GM18519 (cell line): ENCODE measurements at regions not wholly inside any gene's neighbourhood (a gene's known extent, or its start where the extent isn't known, plus 50 kb on each side); places are given as distances from the start of the nearest gene placed in this dataset.

Experiments
- ATAC-seq: cut with Tn5 transposase; IDR thresholded peaks from one replicate; pipeline ENCODE4 v1.9.1; 2021; ENCODE audit warnings: mild to moderate bottlenecking, moderate library complexity; ENCODE audit not compliant: unreplicated experiment, low FRiP score

- ATAC-seq: no peak
Measured at GRCh38 chr7:131003634-131004033, 269.6 kb upstream of the KLF14 start.

GRCh38 chr7:131004371-131004770, 270.4 kb upstream of the KLF14 start:
- ATAC-seq: no peak

GRCh38 chr7:131007439-131008330, 273.7 kb upstream of the KLF14 start:
- ATAC-seq: no peak

GRCh38 chr7:131008840-131009711, 275.1 kb upstream of the KLF14 start:
- no peak for ATAC-seq

- no peak for ATAC-seq
Measured at GRCh38 chr7:131010029-131010716, 276.2 kb upstream of the KLF14 start.

GRCh38 chr7:131010717-131011431, 276.9 kb upstream of the KLF14 start:
- ATAC-seq: no peak

- ATAC-seq: no peak
Measured at GRCh38 chr7:131011432-131011742, 277.4 kb upstream of the KLF14 start.

- ATAC-seq: no peak
Measured at GRCh38 chr7:131011976-131012375, 278.0 kb upstream of the KLF14 start.

GRCh38 chr7:131012477-131013031, 278.5 kb upstream of the KLF14 start:
- no peak for ATAC-seq

GRCh38 chr7:131013716-131014115, 279.7 kb upstream of the KLF14 start:
- ATAC-seq: no peak

- no peak for ATAC-seq
Measured at GRCh38 chr7:131014906-131015656, 281.1 kb upstream of the KLF14 start.

GRCh38 chr7:131015657-131015958, 281.6 kb upstream of the KLF14 start:
- no peak for ATAC-seq

- no peak for ATAC-seq
Measured at GRCh38 chr7:131016230-131016629, 282.2 kb upstream of the KLF14 start.

GRCh38 chr7:131019351-131019750, 285.3 kb upstream of the KLF14 start:
- no peak for ATAC-seq

GRCh38 chr7:131020759-131021261, 286.8 kb upstream of the KLF14 start:
- ATAC-seq: peak; percentile 29

- ATAC-seq: peak; percentile 41
Measured at GRCh38 chr7:131021460-131021859, 287.5 kb upstream of the KLF14 start.

GRCh38 chr7:131021902-131022301, 287.9 kb upstream of the KLF14 start:
- no peak for ATAC-seq

GRCh38 chr7:131026297-131027000, 292.4 kb upstream of the KLF14 start:
- no peak for ATAC-seq

GRCh38 chr7:131027287-131027773, 293.3 kb upstream of the KLF14 start:
- ATAC-seq: no peak
